Effector CD4-positive, alpha-beta T cell (primary cell): ENCODE measurements at regions not wholly inside any gene's neighbourhood (a gene's known extent, or its start where the extent isn't known, plus 50 kb on each side); places are given as distances from the start of the nearest gene placed in this dataset.

Experiments used
- DNase-seq: peaks from one replicate; pipeline ENCODE4 v3.0.0-alpha.2; 2020

DNA sequence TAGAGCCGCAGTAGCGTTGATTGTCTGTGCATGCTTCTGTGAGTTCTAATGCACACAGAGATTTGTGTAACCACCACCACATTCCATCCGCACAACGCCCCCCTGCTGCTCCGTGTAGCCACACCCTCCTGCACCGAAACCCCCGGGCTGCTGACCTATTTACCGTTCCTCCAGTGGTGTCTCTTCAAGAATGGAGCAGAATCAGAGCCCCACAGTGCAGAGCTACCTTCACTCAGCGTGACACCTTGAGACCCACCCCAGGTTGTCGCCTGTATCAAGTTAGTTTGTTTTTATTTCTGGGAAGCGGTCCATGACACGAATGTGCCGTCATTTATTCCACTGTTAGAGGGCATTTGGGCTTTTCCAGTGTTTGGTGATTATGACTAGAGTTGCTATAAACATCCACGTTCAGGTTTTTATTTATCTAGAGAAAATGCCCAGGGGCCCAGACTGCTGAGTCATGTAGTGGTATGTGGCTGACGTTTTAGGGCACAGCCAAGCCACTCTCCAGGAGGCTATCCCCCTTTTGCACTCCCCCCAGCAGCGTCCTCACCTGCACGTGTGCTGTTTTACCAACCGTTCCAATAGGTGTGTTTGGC, 266.8 kb downstream of the NDUFA10 start:
- DNase-seq = no peak

DNA sequence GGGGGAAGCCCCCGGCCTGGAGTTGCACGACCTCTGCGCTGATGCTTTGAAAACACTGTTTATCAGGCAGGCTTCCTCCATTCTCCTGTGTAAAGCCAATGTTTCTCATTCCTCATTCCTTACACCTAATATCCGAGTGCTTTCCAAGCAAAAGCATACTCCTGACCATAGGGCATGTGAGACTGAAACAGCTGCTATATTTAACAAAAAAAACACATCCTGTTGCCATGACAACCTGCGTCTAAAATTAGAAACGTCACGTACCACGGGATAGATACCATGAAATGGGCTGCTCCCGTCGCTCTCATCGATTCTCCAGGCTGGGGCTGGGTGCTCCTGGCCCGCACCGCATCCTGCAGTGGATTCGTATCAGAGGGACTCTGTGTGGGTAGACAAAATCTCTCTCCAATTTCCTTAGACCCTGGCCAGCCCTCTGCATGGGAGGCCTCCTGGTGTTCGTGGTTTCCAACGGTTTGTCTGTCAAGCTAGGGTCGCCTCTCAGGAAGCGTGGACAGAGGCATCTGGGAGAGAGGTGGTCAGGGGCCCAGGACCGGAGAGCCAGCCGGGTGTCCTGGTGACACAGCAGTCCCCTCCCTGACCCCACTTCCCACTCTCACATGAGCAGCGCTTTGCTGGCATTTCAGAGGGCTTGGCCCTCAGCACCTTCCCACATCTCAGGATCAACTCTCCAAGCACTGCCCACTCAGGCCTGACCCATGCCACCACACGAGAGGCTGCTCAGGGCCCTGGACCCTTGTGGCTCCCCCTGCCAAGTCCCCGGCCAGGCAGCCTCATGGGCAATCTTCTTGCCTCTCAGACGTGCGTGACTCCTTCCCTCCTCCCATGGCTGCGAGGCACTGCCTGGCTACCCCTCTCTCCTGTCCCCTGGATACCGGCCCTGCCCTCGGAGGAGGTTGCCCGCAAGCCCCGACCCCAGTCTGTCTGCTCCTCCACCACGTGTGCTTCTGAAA, 268.1 kb downstream of the NDUFA10 start:
- DNase-seq = no peak

DNA sequence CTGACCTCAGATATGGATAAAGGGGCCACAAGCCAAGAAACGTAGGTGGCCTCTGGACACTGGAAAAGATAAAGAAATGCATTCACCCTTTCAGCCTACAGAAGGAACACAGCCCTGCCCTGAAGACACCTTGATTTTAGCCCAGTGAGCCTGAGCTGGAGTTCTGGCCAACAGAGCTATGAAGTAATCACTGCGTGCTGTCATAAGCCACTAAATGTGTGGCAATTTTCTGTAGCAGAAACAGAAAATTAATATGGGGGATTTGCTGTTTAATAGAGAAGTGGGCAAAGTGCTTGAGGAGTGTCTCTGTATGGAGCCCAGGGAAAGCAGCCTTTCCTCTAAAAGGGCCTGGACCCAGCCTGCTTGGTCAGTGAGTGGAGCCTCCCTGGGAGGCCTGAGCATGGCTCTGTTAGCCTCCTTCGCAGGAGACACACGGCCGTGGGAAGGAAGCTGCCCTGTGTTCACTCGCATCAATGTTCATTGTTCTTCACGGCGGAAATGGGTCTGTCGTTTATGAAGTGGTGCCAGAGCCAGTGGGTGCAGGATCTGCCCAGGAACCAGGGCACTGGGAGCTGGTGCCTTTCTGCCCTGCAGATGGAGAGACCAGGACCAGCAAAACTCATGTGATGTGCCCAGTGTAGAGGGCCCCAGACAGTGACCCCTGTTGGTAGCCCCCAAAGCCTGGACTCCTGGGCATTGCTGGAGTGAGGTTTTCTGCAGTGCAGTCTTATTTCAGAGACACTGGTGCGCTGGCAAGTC, 268.9 kb downstream of the NDUFA10 start:
- DNase-seq = no peak

DNA sequence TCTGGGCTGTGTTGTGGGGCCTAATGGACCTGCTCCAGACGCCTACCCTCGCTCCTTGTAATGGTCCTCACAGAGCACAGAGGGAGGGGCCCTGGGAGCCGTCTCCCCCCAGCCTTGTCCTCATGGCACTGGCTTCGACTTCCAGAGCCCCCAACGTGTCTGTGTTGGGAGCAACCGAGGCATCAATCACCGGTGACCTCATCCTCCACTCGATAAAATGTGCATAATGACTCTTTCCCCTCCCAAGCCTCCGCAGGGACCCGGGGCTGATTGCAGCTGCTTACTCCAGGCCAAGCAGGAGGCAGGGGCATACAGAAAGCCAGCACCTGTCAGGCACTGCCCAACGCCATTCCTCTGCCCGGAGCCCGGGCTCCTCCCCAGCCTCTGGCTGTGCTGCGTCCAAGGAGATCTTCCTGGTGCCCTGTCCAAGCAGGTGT, 271.7 kb downstream of the NDUFA10 start:
- no peak for DNase-seq

DNA sequence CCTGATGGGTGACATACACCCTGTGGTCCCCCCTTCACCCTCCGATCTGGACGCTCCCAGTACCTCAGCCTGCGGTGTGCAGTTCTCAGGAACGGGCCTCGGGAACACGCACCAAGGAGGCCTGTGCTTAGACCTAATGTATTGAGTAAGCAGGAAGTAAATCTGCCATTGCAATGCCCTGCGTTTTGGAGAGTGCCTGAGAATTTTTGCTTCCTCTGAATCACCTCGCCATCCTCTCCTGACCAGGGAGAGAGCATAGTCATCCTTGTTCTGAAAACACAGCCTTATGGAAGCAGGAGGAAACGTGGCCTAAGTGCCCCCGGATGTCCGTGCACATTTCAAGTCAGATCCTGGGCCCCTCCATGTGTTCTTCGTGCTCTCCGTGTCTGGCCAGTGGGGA, 272.2 kb downstream of the NDUFA10 start:
- DNase-seq = no peak

DNA sequence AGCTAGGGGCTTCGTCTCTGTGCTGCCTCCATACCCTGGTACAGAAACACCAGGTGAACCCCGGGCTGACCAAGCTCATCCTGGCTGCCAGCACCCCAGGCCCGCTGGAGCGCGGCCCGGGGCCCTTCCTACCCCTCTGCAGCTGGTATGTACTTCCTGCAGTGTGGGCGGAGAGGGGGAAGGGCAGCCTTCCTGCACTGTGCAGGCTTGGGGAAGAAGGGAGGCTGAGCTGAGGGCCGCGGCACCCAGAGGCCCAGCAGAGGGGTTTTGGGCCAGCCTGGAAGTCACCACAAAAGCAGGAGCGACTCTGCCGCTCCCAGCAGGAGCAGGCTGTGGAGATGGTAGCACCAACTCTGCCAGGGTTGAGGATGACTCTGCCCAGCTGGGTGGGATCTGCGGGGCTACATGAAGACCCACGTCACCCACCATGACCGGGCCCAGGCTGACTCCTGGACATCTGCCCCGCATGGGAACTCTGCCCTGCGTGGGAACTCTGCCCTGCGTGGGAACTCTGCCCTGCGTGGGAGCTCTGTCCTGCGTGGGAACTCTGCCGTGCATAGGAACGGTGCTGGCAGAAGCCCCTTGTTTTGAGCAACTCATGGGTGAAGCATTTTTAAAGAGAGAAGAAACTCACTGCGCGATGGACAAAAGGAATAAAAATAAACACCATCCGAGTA, 273.3 kb downstream of the NDUFA10 start:
- no peak for DNase-seq

DNA sequence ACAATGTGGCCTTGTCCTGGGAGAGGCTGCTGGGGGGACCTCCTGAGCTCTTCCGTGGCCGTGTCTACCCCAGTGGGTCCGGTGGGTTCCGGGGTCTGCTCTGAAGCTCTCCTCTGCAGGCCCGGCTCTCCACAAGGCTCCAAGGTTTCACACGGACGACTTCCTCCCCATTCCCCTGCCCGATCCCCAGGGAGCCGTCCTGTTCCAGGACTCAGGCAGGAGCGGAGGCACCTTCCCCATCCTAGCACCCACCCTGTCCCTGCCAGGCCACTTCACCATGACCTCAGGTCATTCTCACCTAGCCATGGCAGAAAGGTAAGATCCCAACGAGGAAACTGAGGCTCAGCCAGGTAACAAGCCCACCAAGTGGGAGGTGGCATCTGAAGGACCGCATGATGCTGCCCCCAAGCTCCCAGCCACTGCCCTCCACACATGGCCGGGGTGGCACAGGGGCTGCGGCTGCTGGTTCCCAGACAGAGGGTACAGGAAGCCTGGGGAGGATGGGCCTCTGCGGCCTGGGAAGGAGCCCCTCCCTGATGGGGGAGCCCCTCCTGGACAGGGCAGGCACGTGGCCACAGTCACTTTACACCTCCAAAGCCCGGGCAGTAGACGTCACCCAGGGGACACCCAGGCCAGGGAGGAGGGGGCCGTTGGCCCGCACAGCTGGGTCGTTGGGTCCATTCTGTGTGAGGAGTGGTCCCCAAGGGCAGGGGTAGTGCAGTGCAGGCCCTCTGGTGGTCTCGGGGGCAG, 274.0 kb downstream of the NDUFA10 start:
- DNase-seq = no peak

DNA sequence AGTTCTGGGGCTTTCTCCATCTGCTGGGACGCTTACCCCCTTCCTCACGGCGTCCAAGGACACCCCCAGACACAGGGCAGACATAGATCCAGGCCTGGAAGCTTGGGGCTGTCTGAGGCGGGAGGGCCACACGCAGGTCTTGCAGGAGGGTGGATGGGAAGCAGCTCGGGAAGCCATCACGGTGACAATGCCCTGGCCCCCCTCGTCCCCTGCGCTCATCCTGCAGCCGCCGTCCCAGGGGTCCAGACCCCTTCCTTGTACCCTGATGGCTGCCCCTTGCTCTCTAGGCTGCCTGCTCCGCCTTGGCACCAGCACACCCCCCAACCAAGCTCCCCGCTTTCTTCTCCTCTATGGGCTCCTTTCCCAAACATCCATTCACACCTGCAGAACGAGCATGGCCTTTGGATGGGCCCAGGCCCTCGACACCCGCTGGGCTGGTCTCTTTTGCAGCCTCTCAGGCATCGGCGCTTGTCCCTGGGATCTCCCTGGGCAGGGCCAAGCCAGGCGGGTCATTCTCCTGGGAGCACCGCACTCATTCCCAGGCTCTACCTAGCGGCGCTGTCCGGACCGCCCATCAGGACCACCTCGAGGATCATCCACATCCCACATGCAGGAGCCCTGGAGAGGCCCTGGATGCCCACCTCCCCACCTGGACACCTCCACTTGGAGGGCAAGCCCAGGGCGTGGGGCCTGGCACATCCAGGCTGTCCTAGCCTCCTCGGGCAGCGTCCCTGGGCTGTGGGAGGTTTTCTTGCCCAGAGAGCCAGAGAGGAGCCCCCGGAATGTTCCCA, 274.9 kb downstream of the NDUFA10 start:
- no peak for DNase-seq

DNA sequence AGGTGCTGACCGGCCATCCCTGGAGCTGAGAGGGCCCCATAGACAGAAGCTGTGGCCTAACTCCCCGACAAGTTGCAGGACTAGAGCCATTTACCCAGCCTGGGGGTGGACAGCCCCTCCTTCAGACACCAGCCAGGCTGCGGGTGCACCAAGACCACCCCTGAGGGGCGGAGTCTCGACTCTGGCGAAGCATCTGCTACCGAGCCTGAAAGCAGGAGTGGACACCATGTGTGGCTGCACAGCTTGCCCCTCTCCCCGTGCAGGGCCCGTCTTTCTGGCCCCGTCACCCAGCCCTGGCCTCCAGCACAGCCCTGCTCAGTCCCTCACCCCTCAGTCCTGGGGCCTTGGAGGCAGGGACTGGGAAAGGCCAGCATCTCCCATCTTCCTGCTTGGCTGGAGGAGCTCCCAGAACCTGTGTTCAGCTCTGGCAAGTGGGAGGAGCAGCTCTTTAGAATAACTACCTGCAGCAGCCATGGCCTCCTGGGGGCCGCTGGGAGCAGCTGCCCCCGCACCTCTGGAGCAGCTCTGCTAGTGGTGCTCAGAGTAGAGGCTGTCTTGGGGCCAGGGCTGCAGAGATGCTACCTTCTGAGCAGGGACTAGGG, 275.8 kb downstream of the NDUFA10 start:
- DNase-seq = no peak

DNA sequence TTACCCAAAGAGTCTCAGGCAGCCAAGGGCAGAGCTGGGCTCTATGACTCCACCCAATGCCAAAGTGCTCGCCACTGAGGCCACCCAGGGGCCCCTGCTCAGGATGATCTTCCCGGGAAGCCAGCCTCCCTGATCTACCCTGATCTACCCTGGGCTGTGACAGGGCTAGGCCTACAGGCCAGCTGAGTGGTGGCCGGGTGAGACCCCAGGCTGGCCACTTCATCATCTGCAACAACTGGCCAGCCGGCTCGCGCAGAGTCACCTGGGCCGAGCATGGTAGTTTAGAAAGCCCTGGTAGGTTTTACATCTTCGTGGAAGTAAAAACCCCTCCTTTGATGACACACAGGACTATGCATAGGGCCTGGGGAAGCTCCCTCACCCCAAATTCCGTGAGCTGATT, 276.3 kb downstream of the NDUFA10 start:
- no peak for DNase-seq

DNA sequence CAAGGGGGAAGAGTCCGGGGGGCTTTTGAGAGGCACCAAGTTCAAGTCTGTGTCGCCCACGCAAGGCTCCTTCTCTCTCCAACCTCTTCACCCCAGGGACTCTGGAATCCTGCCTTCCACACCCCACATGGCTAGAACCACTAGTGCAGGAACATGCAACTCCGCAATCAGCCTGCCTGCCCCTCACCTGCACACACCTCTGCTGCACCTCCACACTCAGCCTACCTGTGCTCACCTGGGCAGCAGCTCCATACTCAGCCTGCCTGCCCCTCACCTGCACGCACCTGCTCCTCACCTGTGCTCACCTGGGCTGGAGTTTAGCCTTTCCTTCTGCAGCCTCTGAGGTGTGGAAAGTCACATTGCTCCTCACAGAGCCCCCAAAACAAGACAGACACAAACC, 277.4 kb downstream of the NDUFA10 start:
- DNase-seq = no peak

DNA sequence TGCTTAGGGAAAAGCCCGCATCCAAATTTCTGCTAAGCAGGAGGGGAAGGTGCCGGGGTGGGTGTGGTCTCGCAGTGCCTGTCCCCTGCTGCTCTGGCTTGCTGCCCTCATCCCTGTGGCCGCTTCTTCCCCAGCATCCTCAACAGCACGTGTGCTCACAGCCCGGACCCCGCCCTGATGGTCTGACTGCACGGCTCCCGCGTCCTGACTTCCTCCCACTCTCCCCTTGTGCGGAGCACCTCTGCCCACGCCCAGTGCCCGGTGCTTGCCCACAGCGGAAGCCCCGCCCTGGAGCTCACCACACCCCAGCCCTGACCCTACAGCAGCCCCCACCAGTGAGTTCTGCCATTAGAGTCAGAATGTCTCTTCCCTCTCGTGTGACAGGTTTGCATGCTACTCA, 277.9 kb downstream of the NDUFA10 start:
- DNase-seq = no peak

DNA sequence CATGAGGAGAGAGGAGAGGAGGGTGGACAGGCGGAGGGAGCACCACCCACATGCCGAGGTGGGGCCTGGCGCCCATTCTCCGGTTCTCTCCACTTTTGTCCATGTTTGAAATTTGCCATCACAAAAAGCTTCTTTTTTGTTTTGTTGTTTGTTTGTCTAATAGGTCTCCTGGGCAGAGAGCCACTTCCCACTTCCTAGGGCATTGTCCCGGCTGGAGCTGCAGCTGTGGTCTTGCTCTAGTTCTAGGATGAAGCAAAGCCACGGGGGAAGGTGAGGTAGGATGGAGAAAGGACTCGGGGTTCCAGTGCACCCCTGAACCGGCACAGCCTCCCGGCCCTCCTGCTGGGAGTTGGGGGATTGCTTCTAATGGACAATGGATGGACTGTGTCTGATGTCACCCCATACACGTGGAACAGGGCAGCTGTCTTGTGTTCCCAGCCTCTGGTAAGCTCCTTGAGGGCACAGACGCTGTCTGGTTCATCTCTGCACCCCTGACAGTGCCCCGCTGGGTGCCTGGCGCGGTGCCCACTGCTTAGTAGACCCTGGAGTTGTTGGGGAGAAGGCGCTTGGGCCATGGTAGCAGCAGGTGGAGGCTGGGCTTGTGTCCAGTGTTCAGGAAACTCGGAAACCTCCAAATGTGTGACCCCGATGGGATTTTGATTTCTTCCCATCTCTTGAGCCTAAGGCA, 278.4 kb downstream of the NDUFA10 start:
- no peak for DNase-seq

DNA sequence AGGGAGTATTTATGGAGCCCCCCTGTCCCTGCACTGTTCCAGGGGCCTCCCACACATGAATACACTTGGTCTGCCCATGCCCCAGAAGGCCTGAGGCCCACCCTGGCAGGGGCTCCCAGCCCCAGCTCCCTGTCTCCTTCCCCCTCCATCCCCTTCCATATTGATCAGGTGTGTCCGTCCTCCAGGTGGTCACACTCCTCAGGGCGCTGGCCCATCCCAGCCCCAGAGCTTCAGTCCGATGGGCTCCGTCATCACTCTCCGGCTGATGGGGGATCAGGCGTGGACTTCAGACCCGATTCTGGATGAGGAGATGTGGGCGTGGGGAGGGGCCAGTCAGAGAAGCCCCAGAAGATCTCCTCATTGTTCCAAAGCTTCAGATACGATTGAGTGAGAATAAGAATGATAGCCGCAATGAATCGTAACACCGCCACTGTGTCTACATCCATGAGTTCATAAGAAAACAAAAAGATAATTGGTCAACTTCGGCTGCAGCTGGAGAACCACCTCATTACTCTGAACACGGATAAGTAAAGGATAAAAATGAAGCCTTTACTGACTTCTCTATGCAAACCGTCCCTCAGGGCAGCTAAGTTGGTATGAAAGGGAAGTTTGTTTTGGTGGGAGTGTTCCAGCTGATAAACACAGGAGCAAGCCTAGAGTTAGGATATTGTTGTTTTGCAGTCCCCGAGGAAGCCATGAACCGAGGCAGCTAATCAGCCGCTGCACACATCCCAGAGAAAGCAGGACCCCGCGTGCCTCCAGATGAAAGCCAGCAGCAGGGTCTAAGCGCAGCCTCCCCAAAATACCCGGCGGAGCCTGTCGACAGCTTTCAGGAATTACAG, 279.5 kb downstream of the NDUFA10 start:
- DNase-seq = no peak

DNA sequence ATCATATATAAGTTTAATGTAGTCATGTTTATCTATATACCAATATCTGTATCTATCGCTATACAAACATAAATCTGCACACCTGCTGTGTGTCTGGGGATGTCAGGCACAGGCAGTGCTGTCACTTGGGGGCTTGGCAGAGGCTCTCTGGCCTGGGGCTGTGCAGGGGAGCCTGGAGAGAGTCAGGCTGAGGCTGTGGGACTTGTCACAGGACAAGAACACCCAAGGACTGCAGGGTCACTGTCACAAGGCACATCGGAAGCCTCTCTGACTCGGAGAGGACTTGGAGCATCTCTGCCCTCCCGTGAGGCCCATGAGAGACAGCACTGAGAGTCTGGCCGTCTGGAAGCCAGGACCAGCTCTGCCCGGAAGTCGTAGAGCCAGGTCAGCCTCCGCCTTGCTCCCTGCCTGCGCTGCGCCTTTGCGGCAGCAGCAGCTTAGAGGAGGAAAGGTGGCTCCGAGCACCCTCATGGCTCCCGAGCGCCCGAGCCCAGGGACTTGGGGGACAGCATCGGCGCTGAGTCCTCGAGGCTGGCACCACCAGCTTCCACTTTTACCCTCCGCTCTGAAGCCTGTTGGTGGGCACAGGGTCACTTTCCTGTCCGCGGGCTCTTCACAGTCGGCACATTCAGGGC, 280.3 kb downstream of the NDUFA10 start:
- DNase-seq = no peak

DNA sequence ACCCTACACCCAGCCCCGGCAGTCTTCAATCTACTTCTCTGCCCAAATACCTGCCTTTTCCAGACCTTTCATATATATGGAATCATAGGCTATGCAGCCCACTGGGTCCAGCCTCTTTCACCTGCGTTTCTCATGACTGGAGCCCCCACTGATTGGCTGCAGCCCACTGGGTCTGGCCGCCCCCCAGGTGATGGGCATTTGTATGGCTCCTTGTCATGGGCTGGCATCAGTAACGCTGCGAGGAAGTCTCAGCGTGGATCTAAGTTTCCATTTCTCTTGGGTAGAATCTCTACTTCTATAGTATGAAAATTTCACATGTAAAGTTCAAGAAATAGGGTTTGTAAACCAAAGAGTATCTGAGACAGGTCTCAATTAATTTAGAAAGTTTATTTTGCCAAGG, 281.9 kb downstream of the NDUFA10 start:
- no peak for DNase-seq

DNA sequence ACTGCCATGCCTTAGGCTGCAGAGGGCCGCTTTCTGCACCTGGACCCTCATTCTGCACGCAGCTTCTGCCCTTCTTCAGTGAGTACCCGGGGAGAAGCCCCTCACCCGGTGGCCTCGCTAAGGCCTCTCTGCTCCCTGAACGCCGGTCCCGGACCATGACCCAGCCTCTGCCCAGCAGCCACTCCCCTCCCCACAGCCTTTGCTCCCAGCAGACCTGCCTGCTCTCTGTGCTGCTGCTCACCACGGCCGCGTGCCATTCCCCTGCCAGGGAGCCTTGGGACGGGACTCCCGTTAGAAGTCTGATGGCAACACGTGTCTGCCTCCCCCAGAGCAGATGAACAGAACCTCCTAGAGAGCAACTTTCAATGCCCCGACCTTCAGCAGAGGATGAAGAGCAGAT, 282.8 kb downstream of the NDUFA10 start:
- no peak for DNase-seq

DNA sequence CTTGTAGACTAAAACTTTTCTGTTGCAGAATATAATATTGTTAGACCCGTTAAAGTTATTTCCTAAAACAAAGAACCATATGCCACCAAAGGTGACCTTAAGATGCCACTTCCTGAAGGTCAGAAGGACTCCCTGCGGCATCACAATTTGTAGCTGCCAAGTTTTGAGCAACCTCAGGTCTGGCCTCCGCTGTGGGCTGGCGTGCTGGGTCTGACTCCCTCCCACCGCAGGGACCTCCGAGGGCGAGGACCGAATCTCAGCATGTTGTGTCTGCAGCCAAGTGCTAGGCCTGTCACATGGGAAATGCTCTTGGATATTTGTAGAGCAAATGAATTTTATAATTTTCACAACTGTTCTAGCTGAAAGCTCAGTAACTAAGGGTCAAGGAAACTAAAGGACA, 285.9 kb downstream of the NDUFA10 start:
- DNase-seq = no peak

DNA sequence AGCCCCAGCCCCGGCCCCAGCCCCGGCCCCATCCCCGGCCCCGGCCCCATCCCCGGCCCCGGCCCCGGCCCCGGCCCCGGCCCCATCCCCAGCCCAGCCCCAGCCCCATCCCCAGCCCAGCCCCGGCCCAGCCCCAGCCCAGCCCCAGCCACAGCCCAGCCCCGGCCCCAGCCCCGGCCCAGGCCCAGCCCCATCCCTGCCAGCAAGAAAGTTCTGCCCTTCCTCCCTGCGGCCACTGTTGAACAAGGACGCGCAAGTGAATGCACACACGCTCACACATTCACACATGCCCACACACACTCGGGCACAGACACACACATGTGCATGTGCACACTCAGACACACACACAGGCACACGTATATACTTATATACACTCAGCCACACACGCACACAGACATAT, 287.0 kb downstream of the NDUFA10 start:
- no peak for DNase-seq
